LNCAP (cell line): ENCODE measurements at regions not wholly inside any gene's neighbourhood (a gene's known extent, or its start where the extent isn't known, plus 50 kb on each side); places are given as distances from the start of the nearest gene placed in this dataset.

Source experiments
- CTCF ChIP-seq: fragments of 450-650 bp; IDR thresholded peaks from 2 replicates; pipeline ENCODE4 v1.5.1; 2017; ENCODE audit warnings: mild to moderate bottlenecking

DNA sequence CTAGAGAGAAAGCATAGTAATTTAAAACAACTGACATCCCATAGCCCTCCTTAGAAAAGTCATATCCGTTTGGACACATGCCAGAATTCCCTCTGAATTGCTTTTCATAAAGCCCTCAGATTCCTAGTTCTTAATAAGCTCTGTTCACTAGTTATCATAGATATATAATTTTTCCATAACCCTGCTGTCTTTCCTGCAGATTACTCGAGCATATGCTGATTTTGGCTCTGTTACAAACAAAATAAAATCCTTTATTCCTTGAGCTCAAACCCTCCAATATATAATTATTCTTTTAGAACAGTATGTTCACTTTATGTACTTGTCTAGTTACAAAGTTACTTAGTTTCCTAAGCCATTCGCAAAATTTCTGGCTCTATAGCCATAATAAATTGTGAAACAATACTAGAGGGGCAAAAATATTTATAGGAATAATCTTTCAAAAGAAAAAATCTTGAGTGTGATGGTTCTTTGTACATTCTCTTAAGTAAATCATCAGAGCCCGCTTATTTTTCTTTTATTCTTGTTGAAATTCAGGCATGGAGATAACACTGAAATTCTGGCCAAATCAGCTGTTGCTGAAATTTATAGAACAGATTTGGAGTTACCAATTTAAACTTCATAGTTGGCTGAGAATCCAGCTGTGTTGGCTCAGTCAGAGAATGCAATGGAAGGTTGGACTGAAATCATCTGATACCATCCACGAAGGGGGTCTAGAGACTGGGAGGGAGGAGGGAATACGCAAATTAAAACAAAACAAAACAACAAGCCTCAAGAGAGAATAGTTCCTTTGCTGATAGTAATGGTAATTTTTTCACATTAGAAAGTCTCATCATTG, 146.1 kb upstream of the TMEM196 start:
- no peak for TF ChIP-seq CTCF

- TF ChIP-seq CTCF, result no peak
Measured at GRCh38 chr7:19916046-19916445, 142.6 kb upstream of the TMEM196 start.

DNA sequence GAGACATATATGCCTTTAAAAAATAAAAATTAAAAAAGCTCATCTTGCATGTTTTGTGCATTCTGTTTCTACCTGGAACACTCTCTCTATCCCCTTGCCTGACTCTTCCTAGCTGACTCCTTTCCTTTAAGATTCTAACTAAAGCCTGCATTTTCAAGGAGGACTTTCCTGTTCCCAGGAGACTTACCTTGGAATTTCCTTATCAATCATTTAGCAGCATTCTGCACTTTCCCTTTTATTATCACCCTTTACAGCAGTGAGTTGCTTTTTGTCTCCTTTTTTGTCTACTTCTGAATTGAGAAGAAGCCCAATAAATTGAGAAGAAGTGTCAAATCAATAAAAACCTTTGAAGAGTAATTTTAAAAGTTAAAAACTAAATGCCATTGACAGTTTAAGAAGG, 142.2 kb upstream of the TMEM196 start:
- TF ChIP-seq CTCF, result no peak

- TF ChIP-seq CTCF, result no peak
Measured at GRCh38 chr7:19914866-19915265, 141.4 kb upstream of the TMEM196 start.

DNA sequence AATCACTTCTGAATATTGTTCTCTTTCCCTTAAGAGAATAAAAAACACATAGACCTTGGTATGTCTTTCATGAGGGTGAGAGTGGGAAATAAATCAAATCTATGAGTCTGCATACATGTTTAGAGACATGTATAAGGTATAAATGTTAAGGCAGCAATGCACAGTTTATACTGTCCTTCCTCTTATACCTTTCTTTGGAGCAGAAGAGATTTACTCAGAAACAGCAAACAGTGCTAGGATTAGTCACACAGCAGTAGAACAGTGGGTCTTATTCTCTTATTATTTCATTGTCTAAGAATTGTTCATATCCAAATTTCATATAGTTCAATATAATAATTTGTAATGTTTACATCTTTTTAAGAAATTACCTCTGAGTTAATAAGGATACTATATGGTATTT, 126.7 kb upstream of the TMEM196 start:
- no peak for TF ChIP-seq CTCF

DNA sequence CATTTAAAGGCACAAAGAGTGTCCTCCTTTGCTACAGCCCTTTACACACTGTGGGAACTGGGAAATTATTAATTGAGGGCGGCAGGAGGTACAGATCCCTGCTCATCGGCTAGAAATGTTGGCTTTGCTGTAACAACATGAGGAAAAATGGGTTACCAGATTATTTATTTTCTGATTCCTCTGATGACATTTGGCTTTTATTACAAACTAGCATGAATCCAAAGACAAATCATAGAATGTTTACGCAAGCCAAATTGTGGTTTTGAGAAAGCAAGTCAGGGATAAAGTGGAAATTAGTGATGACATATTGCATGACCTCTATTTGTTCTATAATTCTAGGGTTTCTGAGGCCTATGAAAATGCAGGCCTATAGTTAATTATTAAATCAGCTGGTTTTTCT, 126.1 kb upstream of the TMEM196 start:
- TF ChIP-seq CTCF, result no peak

DNA sequence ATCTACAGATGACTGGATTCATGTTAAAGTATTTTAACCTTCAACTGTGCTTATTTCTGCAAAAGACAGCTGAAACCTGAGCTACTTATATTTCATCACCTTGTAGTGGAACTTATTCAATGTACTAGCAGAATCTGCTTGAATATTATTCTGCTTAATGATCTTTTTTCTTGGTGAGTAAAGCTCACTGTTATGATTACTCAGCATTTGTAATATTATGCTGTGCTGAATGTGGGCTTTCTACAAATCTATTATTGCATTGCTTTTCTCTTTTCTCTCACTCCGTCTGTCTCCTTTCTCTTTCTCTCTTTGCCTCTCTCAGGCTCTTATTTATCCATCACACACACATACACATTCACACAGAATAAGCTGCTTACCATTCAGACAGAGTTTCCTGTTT, 98.7 kb upstream of the TMEM196 start:
- TF ChIP-seq CTCF, result no peak

DNA sequence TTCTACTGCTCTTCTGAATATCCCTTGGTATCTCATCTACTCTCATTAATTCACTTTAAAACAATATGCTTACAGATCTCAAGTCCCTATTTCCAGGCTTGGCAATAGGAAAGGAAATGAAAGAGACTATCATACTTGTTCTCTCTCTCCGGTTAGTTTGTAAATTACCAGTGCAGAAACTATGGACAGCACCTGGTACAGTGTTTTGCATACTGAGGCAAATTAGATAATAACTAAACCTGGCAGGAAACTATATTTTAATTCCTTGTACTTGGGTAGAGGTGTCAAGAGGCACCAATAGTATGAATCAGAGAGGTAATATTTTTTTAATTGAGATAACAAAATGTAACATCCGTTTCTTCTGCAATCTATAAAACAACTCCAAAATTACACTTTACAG, 97.7 kb upstream of the TMEM196 start:
- no peak for TF ChIP-seq CTCF
